GM19372 (cell line): ENCODE measurements at regions not wholly inside any gene's neighbourhood (a gene's known extent, or its start where the extent isn't known, plus 50 kb on each side); places are given as distances from the start of the nearest gene placed in this dataset.
"Not testable (repeated sequence)": the region's sequence is repeated elsewhere in the genome, so short reads cannot be mapped to it uniquely, and the experiment has no call there.

ENCODE experiments used
- ATAC-seq: cut with Tn5 transposase; IDR thresholded peaks from one replicate; pipeline ENCODE4 v1.9.1; 2021; ENCODE audit warnings: mild to moderate bottlenecking, low read depth, moderate library complexity; ENCODE audit not compliant: unreplicated experiment

DNA sequence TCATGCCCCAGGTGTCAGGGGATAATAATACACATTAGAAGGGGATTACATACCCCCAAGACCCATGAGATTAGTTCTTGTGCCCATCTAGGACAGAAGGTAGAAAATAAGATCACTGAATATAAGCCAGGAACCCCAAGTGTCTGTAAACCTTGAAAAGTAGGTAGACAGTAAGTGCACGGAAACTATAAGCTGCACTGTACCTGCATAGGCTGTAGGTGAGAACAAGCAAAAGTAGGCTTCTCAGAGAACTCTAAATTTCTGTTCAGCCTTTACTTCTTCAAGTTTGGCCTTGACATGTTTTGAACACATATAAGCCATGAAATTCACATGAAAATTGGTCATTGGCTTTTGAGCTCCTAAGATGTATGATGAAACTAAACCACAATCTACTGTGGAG is 113.0 kb upstream of the FSIP2 start:
- ATAC-seq: no peak

DNA sequence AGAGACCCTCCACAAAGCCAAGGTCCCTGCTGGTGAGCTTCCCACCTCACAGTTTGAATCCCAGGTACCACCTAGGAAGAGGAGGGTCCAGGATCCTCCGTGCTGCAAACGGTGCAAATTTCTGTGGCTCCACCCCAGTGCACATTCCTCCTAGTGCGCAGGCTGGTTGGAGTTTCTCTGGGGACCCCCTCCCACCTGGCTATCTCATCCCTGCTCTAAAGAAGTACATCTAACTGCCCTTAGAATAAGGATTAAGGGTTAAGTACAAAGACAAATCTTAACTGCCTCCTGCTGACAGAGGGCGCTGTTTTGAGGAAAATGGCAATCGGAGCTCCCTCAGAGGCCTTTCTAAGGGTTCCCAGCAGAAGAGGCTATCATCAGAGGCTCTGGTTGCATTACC is 109.6 kb upstream of the FSIP2 start:
- no peak for ATAC-seq

DNA sequence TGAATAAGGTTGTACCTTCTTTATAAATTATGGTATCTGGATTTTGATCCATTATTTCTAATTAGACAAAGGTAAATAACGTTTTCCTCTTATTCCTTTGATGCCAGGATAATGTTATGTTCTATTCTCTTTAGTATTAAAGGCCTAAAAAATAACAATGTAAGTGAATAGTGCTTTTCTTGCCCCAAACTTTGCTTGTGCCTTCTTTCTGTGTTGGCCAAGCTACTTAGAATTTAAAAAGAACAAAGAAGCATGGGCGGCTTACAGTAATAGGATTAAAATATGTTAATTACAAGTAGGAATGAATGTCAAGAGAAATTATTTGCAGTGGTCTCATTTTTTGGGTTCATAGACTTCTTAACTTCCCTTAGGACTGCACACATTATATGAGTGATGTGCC is 105.0 kb upstream of the FSIP2 start:
- ATAC-seq: no peak

DNA sequence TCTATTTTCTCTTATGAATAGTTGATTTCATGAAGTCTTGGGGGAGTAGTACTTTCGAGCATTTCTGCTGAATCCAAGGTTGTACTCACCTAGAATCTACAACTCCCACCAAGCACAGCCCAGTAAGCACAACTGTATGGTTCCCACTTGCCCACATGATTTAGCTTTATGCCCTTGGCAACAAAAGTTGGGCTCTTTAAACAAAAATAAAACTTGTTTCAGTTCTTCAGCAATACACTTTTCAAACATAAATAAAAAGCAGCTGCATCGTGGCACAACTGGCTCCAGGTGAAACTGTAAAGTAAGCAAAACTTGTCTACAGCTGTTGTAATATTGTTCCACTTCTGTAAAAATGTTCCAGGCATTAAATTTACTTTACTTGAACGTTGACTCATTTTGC is 99.8 kb upstream of the FSIP2 start:
- ATAC-seq: no peak

DNA sequence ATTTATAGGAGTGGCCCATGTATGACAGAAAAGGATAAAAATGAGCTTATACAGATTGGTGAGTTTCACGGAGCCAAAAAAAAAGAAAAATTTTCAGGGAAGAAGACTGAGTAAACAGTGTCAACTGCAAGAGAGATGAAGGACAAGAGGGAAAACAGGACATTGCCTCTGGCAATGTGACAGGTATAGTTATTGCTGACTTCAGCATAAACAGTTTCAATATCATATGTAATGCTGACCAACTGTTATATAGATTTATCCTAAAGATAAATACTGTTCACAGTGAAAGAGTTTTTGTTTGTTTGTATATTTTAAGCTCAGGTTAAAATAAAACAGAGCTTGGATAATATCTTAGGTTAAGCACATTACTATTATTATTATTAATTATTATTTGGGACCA is 98.0 kb upstream of the FSIP2 start:
- no peak for ATAC-seq

DNA sequence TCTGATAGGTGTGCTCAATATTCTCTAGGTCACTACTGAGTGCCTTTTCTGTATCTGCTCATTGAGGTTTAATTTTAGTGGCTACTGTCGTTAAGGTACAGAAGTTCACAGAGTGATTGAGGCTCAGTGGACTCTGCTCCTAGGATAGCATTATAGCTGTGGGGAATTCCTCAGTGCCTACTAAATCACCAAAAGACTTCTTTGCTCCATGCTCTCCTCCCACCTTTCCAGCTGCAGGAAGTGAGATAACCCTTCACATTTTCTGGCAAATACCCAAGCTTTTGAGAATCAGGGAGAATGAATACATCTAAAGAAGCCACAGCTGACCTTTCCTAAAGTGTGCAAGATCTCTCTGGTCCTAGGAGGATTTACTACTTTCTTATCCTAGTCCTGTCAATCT is 95.2 kb upstream of the FSIP2 start:
- ATAC-seq: no peak

DNA sequence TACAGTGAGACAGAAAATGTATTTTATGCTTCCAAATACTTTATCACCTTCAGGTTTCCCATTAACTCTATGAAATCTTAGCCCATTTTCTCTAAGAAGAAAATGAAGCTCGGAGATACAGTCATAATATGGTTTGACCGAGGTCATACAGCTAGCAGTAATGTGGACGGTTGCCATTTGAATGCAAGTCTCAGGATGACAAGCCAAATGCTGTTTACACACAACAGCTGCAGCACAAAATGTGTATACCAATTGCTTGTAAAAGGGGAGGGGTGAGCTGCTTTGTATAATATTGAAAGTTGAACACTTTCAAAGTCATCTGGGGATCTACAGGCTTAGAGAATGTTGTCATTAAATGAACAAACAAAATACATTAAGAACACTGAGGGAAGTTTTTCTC is 93.8 kb upstream of the FSIP2 start:
- ATAC-seq: no peak

DNA sequence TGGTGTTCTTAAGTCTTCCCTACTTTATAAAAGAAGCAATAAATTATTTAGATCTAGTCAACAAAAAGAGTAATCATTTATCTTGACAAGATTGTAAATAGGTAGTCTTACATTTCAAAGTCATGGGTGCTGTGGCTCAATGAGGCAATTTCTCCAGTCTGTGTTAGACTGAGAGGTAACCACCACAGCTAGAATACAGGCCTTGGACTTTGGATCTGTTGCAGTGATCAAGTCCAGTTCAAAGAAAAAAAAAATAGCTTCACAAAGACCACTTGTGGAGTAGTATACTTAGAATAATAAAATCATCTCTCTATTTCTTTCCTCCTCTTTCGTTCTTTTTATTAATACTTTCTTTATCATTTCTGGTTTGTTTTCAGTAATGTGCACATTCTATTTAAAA is 93.1 kb upstream of the FSIP2 start:
- no peak for ATAC-seq

DNA sequence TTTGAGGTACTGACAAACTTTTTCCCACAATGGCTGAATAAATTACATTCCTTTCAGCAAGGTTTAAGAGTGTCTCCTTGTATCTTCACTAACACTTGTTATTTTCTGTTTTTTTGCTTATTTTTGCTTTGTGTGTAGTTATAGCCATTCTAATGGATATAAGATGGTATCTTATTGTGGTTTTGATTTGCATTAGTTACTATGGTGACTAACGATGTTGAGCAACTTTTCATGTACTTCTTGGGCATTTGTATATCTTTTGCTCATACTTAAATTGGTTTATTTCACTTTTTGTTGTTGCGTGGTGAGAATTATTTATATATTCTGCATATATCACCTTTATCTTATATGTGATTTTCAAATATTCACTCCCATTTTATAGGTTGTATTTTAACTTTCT is 79.9 kb upstream of the FSIP2 start:
- no peak for ATAC-seq

DNA sequence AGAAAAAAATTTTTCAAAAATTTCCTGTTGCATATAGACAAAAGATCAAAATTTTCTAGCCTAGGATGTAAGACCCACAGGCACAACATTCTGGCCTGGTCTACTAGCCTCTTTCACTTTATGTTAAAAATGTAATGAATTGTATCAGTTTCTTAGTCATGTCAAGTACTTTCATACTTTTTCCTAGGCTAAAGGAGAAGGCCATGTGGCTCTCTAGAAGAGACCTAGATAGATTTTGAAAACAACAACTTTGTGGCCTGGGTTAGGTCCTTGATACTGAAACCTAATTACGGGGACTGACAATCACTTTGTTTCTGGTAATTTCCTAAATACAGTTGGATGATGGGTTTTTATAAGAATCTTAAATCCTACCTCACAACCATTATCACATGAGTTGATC is 74.8 kb upstream of the FSIP2 start:
- no peak for ATAC-seq

DNA sequence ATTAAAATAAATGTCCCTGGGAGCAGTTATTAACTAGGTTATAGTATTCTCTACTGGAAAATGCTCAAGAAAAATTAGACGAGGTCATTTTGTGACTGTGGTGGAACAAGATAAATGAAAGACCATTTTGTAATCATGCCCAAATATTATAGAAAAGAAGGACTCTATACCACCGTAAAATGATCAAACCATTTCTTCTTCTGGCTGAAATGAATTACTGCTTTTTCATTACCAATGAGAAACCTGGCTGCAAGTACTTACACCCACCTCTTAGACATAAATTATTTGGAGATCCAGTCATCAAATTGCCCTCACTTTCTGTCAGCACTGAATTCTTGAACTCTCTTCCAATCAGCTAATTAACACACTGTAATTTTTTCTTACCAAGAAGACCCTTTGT is 74.2 kb upstream of the FSIP2 start:
- ATAC-seq: no peak

DNA sequence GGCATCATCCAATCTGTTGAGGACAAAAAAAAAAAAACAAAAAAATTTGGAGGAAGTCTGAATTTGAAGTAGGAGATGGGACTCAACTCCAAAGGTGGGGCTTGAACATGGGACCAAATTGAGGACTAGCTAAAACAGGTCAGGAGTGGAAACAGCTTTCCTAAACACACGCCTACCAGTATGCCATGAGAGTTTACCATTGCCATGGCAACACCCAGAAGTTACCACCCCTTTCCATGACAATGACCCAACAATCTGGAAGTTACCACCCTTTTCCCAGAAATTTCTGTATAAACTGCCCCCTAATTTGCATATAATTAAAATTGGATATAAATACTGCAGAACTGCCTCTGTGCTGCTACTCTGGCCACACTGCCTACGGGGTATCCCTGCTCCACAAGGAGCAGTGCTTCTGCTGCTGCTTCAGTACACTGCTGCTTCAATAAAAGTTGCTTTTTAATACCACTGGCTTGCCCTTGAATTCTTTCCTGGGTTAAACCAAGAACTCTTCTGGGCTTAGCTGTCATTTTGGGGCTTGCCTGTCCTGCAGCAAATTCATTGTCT is 73.3 kb upstream of the FSIP2 start:
- no peak for ATAC-seq

DNA sequence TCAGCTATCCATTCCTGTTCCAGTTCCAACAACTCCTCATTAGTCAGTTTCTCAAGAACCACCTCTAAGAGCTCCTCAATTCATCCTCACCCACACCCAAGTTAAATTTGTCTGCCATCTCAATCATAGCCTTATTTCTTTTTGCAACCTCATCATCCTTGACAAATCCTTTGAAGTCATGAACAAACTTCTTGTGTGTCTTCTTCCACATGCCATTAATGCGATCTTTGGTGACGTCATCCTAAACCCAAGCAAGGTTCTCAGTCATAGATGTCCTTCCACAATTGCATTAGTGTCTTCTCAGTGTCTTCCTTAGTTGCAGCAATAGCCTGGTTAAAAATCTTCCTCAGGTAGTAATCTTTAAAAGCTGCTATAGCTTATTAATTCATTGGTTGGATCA is 71.2 kb upstream of the FSIP2 start:
- no peak for ATAC-seq

DNA sequence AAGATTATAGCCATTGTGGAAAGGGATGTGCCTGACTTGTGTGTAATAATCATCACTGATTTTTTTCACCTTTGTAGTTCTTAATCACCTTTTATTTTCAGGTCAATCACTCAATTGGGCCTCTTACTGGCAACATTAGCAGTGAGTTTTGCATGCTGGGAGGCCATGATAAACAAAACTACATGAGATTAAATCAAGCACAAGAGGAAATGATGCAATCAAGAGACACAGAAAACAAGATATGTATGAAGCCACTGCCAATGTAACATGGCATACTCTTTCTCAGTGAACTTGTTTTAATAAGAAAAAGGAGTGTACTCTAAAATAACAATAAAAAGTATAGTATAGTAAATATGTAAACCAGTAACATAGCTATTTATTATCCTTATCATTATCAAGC is 69.9 kb upstream of the FSIP2 start:
- ATAC-seq: no peak

DNA sequence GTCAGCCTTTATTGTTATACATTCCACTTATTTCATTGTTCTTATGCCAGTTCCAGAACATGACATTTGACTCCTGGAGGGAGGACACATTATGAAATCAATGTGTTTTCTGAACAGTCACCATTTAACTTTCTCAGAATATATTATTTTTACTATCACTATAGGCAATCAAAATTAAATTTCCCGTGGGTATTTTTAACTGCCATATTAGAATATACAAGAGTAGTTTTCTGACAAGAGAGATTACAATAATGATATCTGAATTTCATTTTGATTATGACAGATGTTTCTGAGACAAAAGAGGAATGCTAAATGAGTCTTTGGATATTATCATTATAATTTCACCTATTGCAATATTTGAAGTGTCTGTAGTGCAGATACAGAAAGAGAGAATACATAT is 64.4 kb upstream of the FSIP2 start:
- no peak for ATAC-seq

DNA sequence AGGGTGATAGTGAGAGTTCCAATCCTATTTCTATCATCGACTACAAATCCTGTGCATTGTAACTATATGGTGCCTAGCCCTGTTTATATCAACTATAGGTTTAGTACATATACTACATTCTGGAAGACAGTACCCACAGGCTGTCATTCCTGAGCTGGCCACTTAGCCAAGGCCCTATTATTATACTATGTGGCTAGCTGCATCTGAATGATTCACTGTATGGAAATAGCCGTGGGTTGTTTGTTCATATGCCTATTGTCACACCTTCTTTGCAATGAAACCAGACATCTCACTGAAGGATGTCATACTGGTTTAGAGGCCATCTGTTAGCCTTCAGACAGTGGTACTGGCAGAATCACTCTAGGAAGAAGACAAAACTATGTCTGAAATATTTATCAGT is 62.3 kb upstream of the FSIP2 start:
- ATAC-seq: no peak

DNA sequence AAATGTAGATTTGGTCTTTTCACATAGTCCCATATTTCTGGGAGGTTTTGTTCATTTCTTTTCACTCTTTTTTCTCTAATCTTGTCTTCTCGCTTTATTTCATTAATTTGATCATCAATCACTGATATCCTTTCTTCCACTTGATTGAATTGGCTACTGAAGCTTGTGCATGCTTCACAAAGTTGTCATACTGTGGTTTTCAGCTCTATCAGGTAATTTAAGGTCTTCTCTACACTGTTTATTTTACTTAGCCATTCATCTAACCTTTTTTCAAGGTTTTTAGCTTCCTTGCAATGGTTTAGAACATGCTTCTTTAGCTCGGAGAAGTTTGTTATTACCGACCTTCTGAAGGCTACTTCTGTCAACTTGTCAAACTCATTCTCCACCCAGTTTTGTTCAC is 51.6 kb upstream of the FSIP2 start:
- not testable (repeated sequence) for ATAC-seq

DNA sequence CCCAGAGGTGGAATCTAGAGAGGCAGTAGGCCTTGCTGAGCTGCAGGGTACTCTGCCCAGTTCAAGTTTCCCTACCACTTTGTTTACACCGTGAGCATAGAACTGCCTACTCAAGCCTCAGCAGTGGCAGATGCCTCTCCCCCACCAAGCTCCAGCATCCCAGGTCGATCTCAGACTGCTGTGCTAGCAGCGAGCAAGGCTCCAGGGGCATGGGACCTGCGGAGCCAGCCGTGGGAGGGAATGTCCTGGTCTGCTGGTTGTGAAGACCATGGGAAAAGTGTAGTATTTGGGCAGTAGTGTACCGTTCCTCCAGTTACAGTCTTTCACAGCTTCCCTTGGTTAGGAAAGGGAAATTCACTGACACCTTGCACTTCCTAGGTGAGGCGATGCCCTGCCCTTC is 50.6 kb upstream of the FSIP2 start:
- ATAC-seq: no peak
